ENCODE measurements at regions not wholly inside any gene's neighbourhood (a gene's known extent, or its start where the extent isn't known, plus 50 kb on each side); places are given as distances from the start of the nearest gene placed in this dataset.
"Not testable (repeated sequence)": the region's sequence is repeated elsewhere in the genome, so short reads cannot be mapped to it uniquely, and the experiment has no call there.

GRCh38 chr7:76723928-76724327, 96.8 kb upstream of the POMZP3 start:
- not testable (repeated sequence) for H3K27me3 ChIP-seq (ENCODE audit: control insufficient read depth, insufficient read depth, low read length); H3K4me3 ChIP-seq (ENCODE audit: low read length); H3K27ac ChIP-seq (ENCODE audit: low read length); H3K9me3 ChIP-seq (ENCODE audit: control insufficient read depth, insufficient read depth, low read length); DNase-seq (ENCODE audit: low read depth, low spot score); H3K4me1 ChIP-seq (ENCODE audit: control insufficient read depth, insufficient read depth, low read length); H3K36me3 ChIP-seq (ENCODE audit: control insufficient read depth, insufficient read depth, low read length)
- no CpG with 5 or more reads among the region's 3 CpGs for WGBS (ENCODE audit: insufficient coverage, insufficient read length)

- not testable (repeated sequence) for H3K36me3 ChIP-seq (ENCODE audit: control insufficient read depth, insufficient read depth, low read length); H3K27me3 ChIP-seq (ENCODE audit: control insufficient read depth, insufficient read depth, low read length); H3K4me1 ChIP-seq (ENCODE audit: control insufficient read depth, insufficient read depth, low read length); DNase-seq (ENCODE audit: low read depth, low spot score); H3K4me3 ChIP-seq (ENCODE audit: low read length); H3K9me3 ChIP-seq (ENCODE audit: control insufficient read depth, insufficient read depth, low read length); H3K27ac ChIP-seq (ENCODE audit: low read length)
- WGBS (ENCODE audit: insufficient coverage, insufficient read length) = no CpG with 5 or more reads among the region's 4 CpGs
Measured at GRCh38 chr7:76716551-76716950, 89.5 kb upstream of the POMZP3 start.

- no CpG with 5 or more reads among the region's 3 CpGs for WGBS (ENCODE audit: insufficient coverage, insufficient read length)
- not testable (repeated sequence) for H3K9me3 ChIP-seq (ENCODE audit: control insufficient read depth, insufficient read depth, low read length); H3K4me1 ChIP-seq (ENCODE audit: control insufficient read depth, insufficient read depth, low read length); DNase-seq (ENCODE audit: low read depth, low spot score); H3K27me3 ChIP-seq (ENCODE audit: control insufficient read depth, insufficient read depth, low read length); H3K36me3 ChIP-seq (ENCODE audit: control insufficient read depth, insufficient read depth, low read length); H3K4me3 ChIP-seq (ENCODE audit: low read length); H3K27ac ChIP-seq (ENCODE audit: low read length)
Measured at GRCh38 chr7:76712926-76713325, 85.8 kb upstream of the POMZP3 start.

GRCh38 chr7:76711648-76712047, 84.6 kb upstream of the POMZP3 start:
- H3K4me3 ChIP-seq (ENCODE audit: low read length); H3K27me3 ChIP-seq (ENCODE audit: control insufficient read depth, insufficient read depth, low read length); DNase-seq (ENCODE audit: low read depth, low spot score); H3K27ac ChIP-seq (ENCODE audit: low read length); H3K9me3 ChIP-seq (ENCODE audit: control insufficient read depth, insufficient read depth, low read length); H3K4me1 ChIP-seq (ENCODE audit: control insufficient read depth, insufficient read depth, low read length); H3K36me3 ChIP-seq (ENCODE audit: control insufficient read depth, insufficient read depth, low read length): not testable (repeated sequence)
- WGBS (ENCODE audit: insufficient coverage, insufficient read length) = no CpG with 5 or more reads among the region's 2 CpGs

DNA sequence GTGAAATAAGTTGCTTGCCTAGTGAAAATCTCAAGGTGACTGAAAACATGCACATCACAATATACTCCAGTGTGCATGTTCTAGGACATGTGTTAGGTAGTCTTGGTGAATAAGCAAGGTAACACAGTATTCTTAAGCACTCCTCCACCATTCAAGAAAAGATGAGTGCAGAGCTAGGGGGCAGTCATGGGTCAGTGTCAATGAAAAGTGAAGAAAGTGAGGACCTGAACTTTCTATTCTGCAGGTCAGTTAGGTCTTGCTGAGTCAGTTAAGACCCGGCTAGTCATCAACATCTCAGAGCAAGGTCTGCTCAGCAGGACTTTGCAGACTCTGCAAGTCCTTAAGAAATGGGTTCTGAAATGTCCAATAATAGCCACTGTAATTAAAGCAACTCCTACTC, 82.6 kb upstream of the POMZP3 start:
- peak; percentile 5 for DNase-seq (ENCODE audit: low read depth, low spot score)
- not testable (repeated sequence) for H3K27me3 ChIP-seq (ENCODE audit: control insufficient read depth, insufficient read depth, low read length); H3K9me3 ChIP-seq (ENCODE audit: control insufficient read depth, insufficient read depth, low read length); H3K4me1 ChIP-seq (ENCODE audit: control insufficient read depth, insufficient read depth, low read length); H3K36me3 ChIP-seq (ENCODE audit: control insufficient read depth, insufficient read depth, low read length); H3K27ac ChIP-seq (ENCODE audit: low read length); H3K4me3 ChIP-seq (ENCODE audit: low read length)
- no CpG with 5 or more reads among the region's 1 CpG for WGBS (ENCODE audit: insufficient coverage, insufficient read length)

DNA sequence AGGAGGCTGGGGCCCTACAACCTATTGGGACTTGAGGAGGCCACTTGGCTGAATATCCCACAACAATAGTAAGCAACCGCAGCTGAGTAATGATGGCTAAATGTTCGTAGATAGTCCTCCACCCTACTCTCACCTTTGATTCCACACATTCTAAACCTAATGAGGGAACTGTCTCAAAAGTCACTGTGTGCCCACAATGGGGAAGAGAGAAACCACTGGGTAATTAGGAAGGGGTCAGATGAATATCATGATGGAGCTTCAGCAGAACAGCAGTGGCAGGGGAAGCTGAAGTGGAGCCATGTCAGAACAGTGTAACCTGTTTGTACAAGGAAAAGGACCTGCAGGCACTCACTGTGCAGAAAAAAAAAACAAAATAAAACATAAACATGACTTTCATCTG, 81.4 kb upstream of the POMZP3 start:
- not testable (repeated sequence) for H3K4me1 ChIP-seq (ENCODE audit: control insufficient read depth, insufficient read depth, low read length); H3K9me3 ChIP-seq (ENCODE audit: control insufficient read depth, insufficient read depth, low read length); H3K27me3 ChIP-seq (ENCODE audit: control insufficient read depth, insufficient read depth, low read length); H3K4me3 ChIP-seq (ENCODE audit: low read length); DNase-seq (ENCODE audit: low read depth, low spot score); H3K27ac ChIP-seq (ENCODE audit: low read length); H3K36me3 ChIP-seq (ENCODE audit: control insufficient read depth, insufficient read depth, low read length)
- WGBS (ENCODE audit: insufficient coverage, insufficient read length) = no CpG with 5 or more reads among the region's 2 CpGs

- H3K27ac ChIP-seq (ENCODE audit: low read length); H3K4me1 ChIP-seq (ENCODE audit: control insufficient read depth, insufficient read depth, low read length); H3K4me3 ChIP-seq (ENCODE audit: low read length); H3K9me3 ChIP-seq (ENCODE audit: control insufficient read depth, insufficient read depth, low read length); H3K36me3 ChIP-seq (ENCODE audit: control insufficient read depth, insufficient read depth, low read length); DNase-seq (ENCODE audit: low read depth, low spot score); H3K27me3 ChIP-seq (ENCODE audit: control insufficient read depth, insufficient read depth, low read length): not testable (repeated sequence)
Measured at GRCh38 chr7:76703815-76704214, 76.7 kb upstream of the POMZP3 start.

DNA sequence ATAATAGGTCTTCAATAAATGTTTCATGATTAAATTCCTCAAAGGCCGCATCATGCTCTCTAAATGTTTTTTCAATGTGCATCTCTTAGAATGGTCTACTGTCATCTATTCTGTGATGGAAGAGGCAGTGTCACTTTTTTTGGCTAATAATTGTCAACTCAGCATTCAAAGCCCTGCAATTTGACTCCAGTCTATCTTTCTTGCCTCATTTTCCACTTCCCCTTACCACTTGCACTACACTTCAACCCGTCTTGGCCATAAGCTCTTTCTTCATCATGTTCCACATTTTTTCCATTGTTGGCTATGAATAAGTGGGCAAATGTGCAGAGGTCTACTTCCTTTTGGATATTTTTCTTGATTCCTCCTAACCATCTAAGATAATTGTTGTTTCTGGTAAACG, 59.2 kb upstream of the POMZP3 start:
- WGBS (ENCODE audit: insufficient coverage, insufficient read length) = no CpG with 5 or more reads among the region's 3 CpGs
- not testable (repeated sequence) for H3K4me1 ChIP-seq (ENCODE audit: control insufficient read depth, insufficient read depth, low read length); H3K9me3 ChIP-seq (ENCODE audit: control insufficient read depth, insufficient read depth, low read length); H3K27ac ChIP-seq (ENCODE audit: low read length); H3K36me3 ChIP-seq (ENCODE audit: control insufficient read depth, insufficient read depth, low read length); H3K27me3 ChIP-seq (ENCODE audit: control insufficient read depth, insufficient read depth, low read length); DNase-seq (ENCODE audit: low read depth, low spot score); H3K4me3 ChIP-seq (ENCODE audit: low read length)

DNA sequence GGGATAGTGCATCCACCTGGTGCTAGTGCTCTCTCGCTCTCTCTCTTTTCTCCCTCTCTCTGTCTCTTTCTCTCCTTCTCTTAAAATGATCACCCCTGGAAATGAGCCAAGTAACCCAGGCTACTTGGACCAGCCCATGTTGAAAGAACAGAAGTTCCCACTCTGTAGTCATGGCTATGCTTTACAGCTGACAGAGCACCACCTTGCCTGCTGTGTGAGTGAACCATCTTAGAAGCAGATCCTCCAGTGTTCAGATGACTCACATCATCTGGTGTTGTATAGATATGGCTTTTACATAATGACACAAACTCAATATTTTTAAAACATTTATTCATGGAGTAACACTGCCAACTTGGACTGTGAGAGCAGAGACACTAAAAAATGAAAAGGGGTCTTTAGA, 57.7 kb upstream of the POMZP3 start:
- not testable (repeated sequence) for H3K9me3 ChIP-seq (ENCODE audit: control insufficient read depth, insufficient read depth, low read length); DNase-seq (ENCODE audit: low read depth, low spot score); H3K36me3 ChIP-seq (ENCODE audit: control insufficient read depth, insufficient read depth, low read length); H3K27ac ChIP-seq (ENCODE audit: low read length); H3K4me1 ChIP-seq (ENCODE audit: control insufficient read depth, insufficient read depth, low read length); H3K27me3 ChIP-seq (ENCODE audit: control insufficient read depth, insufficient read depth, low read length); H3K4me3 ChIP-seq (ENCODE audit: low read length)
- WGBS (ENCODE audit: insufficient coverage, insufficient read length) = no CpG with 5 or more reads among the region's 1 CpG

DNA sequence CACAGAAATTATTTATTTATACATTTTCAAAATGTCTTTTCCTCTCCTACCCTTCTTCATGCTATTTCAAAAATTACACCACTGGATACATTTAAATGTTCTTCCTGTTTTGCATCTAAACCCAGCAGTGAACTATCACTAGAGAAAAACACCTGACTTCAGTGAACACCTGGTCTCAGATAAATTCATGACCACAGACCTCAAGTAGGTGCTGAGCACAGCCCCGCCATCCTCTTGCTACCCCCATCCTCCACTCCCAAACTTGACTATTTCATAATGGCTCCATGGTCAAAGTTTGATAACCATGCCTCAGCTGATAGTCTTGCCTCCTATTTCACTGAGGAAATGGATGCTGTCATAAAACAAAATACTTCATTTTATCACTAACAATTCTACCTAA, 56.6 kb upstream of the POMZP3 start:
- no CpG with 5 or more reads among the region's 1 CpG for WGBS (ENCODE audit: insufficient coverage, insufficient read length)
- H3K4me3 ChIP-seq (ENCODE audit: low read length); H3K4me1 ChIP-seq (ENCODE audit: control insufficient read depth, insufficient read depth, low read length); H3K36me3 ChIP-seq (ENCODE audit: control insufficient read depth, insufficient read depth, low read length); H3K27ac ChIP-seq (ENCODE audit: low read length); DNase-seq (ENCODE audit: low read depth, low spot score); H3K9me3 ChIP-seq (ENCODE audit: control insufficient read depth, insufficient read depth, low read length); H3K27me3 ChIP-seq (ENCODE audit: control insufficient read depth, insufficient read depth, low read length): not testable (repeated sequence)

- H3K4me1 ChIP-seq (ENCODE audit: control insufficient read depth, insufficient read depth, low read length); H3K4me3 ChIP-seq (ENCODE audit: low read length); DNase-seq (ENCODE audit: low read depth, low spot score); H3K36me3 ChIP-seq (ENCODE audit: control insufficient read depth, insufficient read depth, low read length); H3K27ac ChIP-seq (ENCODE audit: low read length); H3K9me3 ChIP-seq (ENCODE audit: control insufficient read depth, insufficient read depth, low read length); H3K27me3 ChIP-seq (ENCODE audit: control insufficient read depth, insufficient read depth, low read length): not testable (repeated sequence)
- no CpG with 5 or more reads among the region's 2 CpGs for WGBS (ENCODE audit: insufficient coverage, insufficient read length)
Measured at GRCh38 chr7:76681810-76682209, 54.7 kb upstream of the POMZP3 start.

All from iPS DF 6.9 (cell line).